ENCODE measurements at regions not wholly inside any gene's neighbourhood (a gene's known extent, or its start where the extent isn't known, plus 50 kb on each side); places are given as distances from the start of the nearest gene placed in this dataset.
"Not testable (repeated sequence)": the region's sequence is repeated elsewhere in the genome, so short reads cannot be mapped to it uniquely, and the experiment has no call there.

GRCh38 chr2:175811971-175812370 lies 190.1 kb downstream of the LNPK start:
- TF ChIP-seq POLR2A (IDR thresholded peaks at IDR 0.05; ENCODE audit: low read length) = no peak
- no peak for TF ChIP-seq GATA1 (IDR thresholded peaks at IDR 0.05; ENCODE audit: low read depth, low read length)
- no peak for DNase-seq

DNA sequence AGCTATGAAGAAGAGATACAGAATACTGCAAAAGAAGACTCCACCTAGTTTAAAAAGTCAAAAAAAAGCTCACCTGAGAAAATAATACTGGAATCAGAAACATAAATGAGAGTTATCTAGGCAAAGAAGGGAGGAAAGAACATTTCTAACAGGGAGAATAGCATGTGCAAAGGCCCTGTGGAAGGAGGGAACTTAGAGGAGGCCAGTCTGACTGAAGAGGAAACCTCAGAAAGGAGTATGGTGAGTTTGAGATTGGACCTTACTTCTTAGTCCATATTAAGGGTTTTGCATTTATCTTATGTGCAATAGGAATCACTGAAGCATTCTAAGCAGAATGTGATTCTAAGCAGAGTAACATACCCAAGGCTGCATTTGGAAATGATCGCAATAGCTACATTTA lies 193.2 kb downstream of the LNPK start:
- DNase-seq = no peak
- TF ChIP-seq POLR2A (IDR thresholded peaks at IDR 0.05; ENCODE audit: low read length) = no peak
- TF ChIP-seq GATA1 (IDR thresholded peaks at IDR 0.05; ENCODE audit: low read depth, low read length) = no peak

GRCh38 chr2:175808078-175808477 lies 194.0 kb downstream of the LNPK start:
- TF ChIP-seq GATA1 (IDR thresholded peaks at IDR 0.05; ENCODE audit: low read depth, low read length) = no peak
- no peak for TF ChIP-seq POLR2A (IDR thresholded peaks at IDR 0.05; ENCODE audit: low read length)
- no peak for DNase-seq

DNA sequence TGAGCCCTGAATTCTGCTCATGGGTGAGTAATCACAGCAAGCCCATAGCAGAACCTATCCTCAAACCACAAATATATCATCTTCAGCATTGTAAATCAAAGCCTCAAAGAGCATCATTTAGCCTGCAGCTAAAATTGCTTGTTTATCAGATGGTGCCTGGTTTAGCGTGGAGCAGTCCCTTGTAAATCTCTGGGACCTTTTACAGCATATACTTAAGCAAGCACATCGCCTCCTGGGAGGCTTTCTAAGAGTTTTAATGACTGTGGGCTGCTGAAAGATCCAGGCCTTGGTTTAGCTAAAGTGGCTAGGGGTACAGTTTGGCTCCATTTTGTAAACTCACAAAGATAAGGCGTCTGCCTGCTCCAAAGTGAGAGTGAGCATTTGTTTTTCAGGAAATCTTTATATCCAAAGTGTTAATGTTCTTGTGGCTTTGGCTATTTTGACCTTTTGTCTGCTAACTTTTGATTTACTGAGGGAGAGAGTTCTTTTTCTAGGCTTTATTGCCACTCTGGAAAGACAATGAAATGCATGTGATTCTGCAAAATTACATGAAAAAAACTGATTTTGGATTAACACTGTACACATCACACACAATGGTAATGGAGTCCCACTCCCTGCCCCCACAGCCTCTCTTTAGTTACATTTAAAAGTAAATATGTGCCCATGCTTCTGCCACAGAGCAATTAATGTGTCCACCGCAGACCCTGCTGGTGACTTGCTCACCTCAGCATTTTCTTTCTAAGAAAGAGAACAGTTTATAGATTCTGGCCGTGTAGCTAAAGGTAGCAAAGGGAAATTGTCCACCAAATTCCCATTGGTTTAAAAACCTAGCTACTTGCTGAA lies 194.8 kb downstream of the LNPK start:
- DNase-seq = no peak
- TF ChIP-seq POLR2A (IDR thresholded peaks at IDR 0.05; ENCODE audit: low read length) (no peak), GATA1 (IDR thresholded peaks at IDR 0.05; ENCODE audit: low read depth, low read length) (no peak)

GRCh38 chr2:175806570-175806969 lies 195.5 kb downstream of the LNPK start:
- no peak for DNase-seq
- TF ChIP-seq POLR2A (IDR thresholded peaks at IDR 0.05; ENCODE audit: low read length) (no peak), GATA1 (IDR thresholded peaks at IDR 0.05; ENCODE audit: low read depth, low read length) (no peak)

- DNase-seq = no peak
These were observed 196.0 kb downstream of the LNPK start for GRCh38 chr2:175806125-175806490.

DNA sequence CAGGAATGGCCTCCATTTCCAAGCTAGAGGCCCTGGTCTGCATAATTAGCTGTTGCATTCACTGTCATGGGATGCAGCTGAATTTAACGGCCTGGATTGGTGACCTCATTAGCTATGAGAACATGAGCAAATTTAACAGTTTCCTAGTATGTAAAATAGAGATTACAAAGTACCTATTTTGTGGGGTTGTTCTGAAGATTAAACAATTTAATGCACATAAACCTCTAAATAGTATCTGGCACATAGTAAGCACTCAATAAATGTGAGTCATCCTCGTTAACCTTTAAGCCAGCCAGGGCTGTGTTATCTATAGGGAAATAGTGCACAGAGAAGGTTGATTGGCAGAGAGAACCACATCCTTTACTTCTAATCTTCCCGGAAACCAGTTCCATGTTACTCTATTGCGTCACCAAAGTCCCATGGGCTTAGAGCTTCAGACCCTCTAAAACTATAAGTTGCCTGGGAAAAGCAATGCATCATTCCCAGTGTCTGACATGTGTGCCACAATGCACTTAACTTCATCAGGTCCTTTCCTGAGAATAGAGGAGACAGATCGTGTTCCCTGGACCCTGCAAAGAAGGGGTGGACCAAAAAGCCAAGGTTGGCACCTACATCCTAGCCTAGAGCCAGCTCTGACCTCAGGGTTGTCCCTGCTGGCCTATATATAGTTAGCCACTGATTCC lies 196.5 kb downstream of the LNPK start:
- no peak for DNase-seq
- TF ChIP-seq GATA1 (IDR thresholded peaks at IDR 0.05; ENCODE audit: low read depth, low read length) (no peak), POLR2A (IDR thresholded peaks at IDR 0.05; ENCODE audit: low read length) (no peak)

More at GRCh38 chr2:175806125-175806490, 196.0 kb downstream of the LNPK start:
- no peak for TF ChIP-seq GATA1 (IDR thresholded peaks at IDR 0.05; ENCODE audit: low read depth, low read length)
- TF ChIP-seq POLR2A (IDR thresholded peaks at IDR 0.05; ENCODE audit: low read length) = no peak

- DNase-seq = no peak
- TF ChIP-seq POLR2A (IDR thresholded peaks at IDR 0.05; ENCODE audit: low read length) (no peak), GATA1 (IDR thresholded peaks at IDR 0.05; ENCODE audit: low read depth, low read length) (no peak)
These were observed 197.9 kb downstream of the LNPK start for GRCh38 chr2:175804122-175804521.

DNA sequence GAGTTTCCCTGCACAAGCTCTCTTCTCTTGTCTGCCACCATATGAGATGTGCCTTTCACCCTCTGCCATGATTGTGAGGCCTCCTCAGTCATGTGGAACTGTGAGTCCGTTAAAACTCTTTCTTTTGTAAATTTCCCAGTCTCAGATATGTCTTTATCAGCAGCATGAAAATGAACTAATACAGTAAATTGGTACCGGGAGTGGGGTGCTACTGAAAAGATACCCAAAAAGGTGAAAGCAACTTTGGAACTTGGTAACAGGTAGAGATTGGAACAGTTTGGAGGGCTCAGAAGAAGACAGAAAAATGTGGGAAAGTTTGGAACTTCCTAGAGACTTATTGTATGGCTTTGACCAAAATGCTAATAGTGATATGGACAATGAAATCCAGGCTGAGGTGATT lies 205.6 kb downstream of the LNPK start:
- DNase-seq = not testable (repeated sequence)

DNA sequence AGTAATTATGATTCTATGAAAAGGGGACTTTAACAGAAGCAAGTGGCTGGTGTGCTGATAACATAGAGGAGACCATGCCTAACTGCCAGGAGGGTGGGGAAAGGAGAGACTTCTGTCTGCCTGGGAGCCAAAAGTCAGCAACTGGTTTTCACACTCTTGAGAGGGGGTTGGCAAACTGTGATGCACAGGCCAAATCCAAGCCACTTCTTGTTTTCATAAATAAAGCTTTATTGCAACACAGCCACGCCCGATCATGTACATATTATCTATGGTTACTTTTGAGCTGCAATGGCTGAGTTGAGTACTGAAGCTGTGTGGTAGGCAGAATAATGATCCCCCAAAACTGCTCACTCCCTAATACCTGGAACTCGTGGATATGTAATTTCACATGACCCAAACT lies 208.4 kb downstream of the LNPK start:
- DNase-seq = no peak
- TF ChIP-seq POLR2A (IDR thresholded peaks at IDR 0.05; ENCODE audit: low read length) (no peak), GATA1 (IDR thresholded peaks at IDR 0.05; ENCODE audit: low read depth, low read length) (no peak)

GRCh38 chr2:175792881-175793280 lies 209.2 kb downstream of the LNPK start:
- no peak for DNase-seq
- TF ChIP-seq GATA1 (IDR thresholded peaks at IDR 0.05; ENCODE audit: low read depth, low read length) = no peak
- TF ChIP-seq POLR2A (IDR thresholded peaks at IDR 0.05; ENCODE audit: low read length) = no peak

- DNase-seq = no peak
- TF ChIP-seq GATA1 (IDR thresholded peaks at IDR 0.05; ENCODE audit: low read depth, low read length) (no peak), POLR2A (IDR thresholded peaks at IDR 0.05; ENCODE audit: low read length) (no peak)
These were observed 209.9 kb downstream of the LNPK start for GRCh38 chr2:175792199-175792598.

DNA sequence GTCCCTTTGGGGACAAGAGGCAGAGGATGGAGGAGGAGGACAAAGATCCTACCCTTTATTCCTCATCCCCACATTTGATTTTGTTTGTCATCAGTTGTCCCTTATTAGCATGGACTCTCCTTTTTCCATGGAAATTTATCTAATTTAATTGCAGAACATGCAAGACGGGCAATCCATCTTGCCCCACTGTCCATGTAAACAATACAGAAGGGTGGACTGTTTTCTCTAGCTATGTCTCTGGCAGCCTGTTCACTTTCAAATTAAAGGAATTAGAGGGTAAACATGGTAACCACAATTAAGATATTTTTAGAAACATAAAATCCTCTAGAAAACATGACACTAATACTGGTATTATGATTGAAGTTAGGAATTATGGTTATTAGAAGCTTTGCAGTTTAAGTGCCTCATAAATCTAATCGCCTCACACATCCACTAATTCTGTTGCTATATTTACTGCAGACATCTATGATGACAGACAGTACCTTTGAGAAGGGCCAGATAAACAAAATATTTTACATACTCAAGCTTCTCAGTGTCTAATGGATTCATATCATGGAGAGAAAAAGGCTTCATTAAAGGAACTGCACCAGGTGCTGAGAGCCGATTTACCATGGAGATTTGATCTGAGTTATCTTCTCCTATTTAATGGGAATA lies 215.5 kb downstream of the LNPK start:
- TF ChIP-seq GATA1 (IDR thresholded peaks at IDR 0.05; ENCODE audit: low read depth, low read length) (no peak), POLR2A (IDR thresholded peaks at IDR 0.05; ENCODE audit: low read length) (no peak)
- DNase-seq = no peak

DNA sequence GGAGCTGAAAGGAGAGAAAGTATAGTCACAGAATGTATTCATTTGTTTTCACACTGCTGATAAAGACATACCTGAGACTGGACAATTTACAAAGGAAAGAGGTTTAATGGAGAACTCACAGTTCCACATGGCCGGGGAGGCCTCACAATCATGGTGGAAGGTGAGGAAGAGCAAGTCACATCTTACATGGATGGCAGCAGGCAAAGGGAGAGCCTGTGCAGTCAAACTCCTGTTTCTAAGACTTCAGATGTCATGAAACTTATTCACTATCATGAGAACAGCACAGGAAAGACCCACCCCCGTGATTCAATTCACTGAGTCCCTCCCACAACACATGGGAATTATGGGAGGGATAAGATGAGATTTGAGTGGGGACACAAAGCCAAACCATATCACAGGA lies 224.7 kb downstream of the LNPK start:
- DNase-seq = not testable (repeated sequence)

- no peak for TF ChIP-seq POLR2A (IDR thresholded peaks at IDR 0.05; ENCODE audit: low read length)
- no peak for TF ChIP-seq GATA1 (IDR thresholded peaks at IDR 0.05; ENCODE audit: low read depth, low read length)
- DNase-seq = no peak
These were observed 232.9 kb downstream of the LNPK start for GRCh38 chr2:175769200-175769599.
